ENCODE measurements at regions not wholly inside any gene's neighbourhood (a gene's known extent, or its start where the extent isn't known, plus 50 kb on each side); places are given as distances from the start of the nearest gene placed in this dataset.

GRCh38 chr1:29909962-29910361 is 673.6 kb downstream of the PTPRU start:
- DNase-seq (ENCODE audit: low read depth), result no peak
- no peak overlapping the region for H3K4me3 ChIP-seq (ENCODE audit: low read depth, low read length)
- no peak for TF ChIP-seq CTCF (conservative IDR thresholded peaks at IDR 0.05; ENCODE audit: low read depth, low read length)

- no peak for DNase-seq (ENCODE audit: low read depth)
- H3K4me3 ChIP-seq (ENCODE audit: low read depth, low read length), result no peak overlapping the region
These were observed 671.3 kb downstream of the PTPRU start for GRCh38 chr1:29907596-29907995.

GRCh38 chr1:29906927-29907326 is 670.6 kb downstream of the PTPRU start:
- no peak overlapping the region for H3K4me3 ChIP-seq (ENCODE audit: low read depth, low read length)
- TF ChIP-seq CTCF (conservative IDR thresholded peaks at IDR 0.05; ENCODE audit: low read depth, low read length), result no peak
- no peak for DNase-seq (ENCODE audit: low read depth)

More at GRCh38 chr1:29907596-29907995, 671.3 kb downstream of the PTPRU start:
- TF ChIP-seq CTCF (conservative IDR thresholded peaks at IDR 0.05; ENCODE audit: low read depth, low read length), result no peak

- no peak overlapping the region for H3K4me3 ChIP-seq (ENCODE audit: low read depth, low read length)
- no peak for TF ChIP-seq CTCF (conservative IDR thresholded peaks at IDR 0.05; ENCODE audit: low read depth, low read length)
- DNase-seq (ENCODE audit: low read depth), result no peak
These were observed 667.3 kb downstream of the PTPRU start for GRCh38 chr1:29903548-29904166.

- no peak for DNase-seq (ENCODE audit: low read depth)
- H3K4me3 ChIP-seq (ENCODE audit: low read depth, low read length), result no peak overlapping the region
- no peak for TF ChIP-seq CTCF (conservative IDR thresholded peaks at IDR 0.05; ENCODE audit: low read depth, low read length)
These were observed 665.5 kb downstream of the PTPRU start for GRCh38 chr1:29901624-29902325.

GRCh38 chr1:29900712-29901111 is 664.4 kb downstream of the PTPRU start:
- DNase-seq (ENCODE audit: low read depth), result no peak
- no peak overlapping the region for H3K4me3 ChIP-seq (ENCODE audit: low read depth, low read length)
- TF ChIP-seq CTCF (conservative IDR thresholded peaks at IDR 0.05; ENCODE audit: low read depth, low read length), result no peak

Data from choroid plexus epithelial cell (primary cell).